IMR-90 (cell line): ENCODE measurements at regions not wholly inside any gene's neighbourhood (a gene's known extent, or its start where the extent isn't known, plus 50 kb on each side); places are given as distances from the start of the nearest gene placed in this dataset.

Experiments used
- ATAC-seq: fragments of 200-7000 bp; cut with Tn5 transposase; 2 replicates; pipeline ENCODE4 v1.9.1; 2020; ENCODE audit warnings: low read depth, mild to moderate bottlenecking, moderate library complexity
- BruUV-seq: library from RNA; stranded (reverse); fragments of 400-500 nt; replicated peaks from 2 replicates; lab custom pipeline; 2021; lab: Mats Ljungman, UMichigan
- CTCF ChIA-PET: fragments of 300-600 bp; formaldehyde crosslinking; extraction: SDS; loops from one replicate; lab custom pipeline; 2021; ENCODE audit warnings: antibody characterized with exemption; lab: Yijun Ruan, JAX
- POLR2A ChIA-PET: fragments of 300-600 bp; sonication (Branson Sonifier 250); formaldehyde crosslinking; loops from one replicate; lab custom pipeline; 2022; ENCODE audit warnings: antibody characterized with exemption; ENCODE audit not compliant: unreplicated experiment; lab: Charles Lee
- DNase-seq: peaks from one replicate; pipeline ENCODE4 v3.0.0; 2013
- H2AFZ ChIP-seq: replicated peaks from 2 replicates; pipeline ENCODE3; 2013; ENCODE audit warnings: low read length, mild to moderate bottlenecking; ENCODE audit not compliant: poor library complexity
- H2AK5ac ChIP-seq: 2 replicates; pipeline ENCODE4 v1.6.1; 2013; ENCODE audit warnings: low read depth, low read length, inconsistent platforms
- H2AK9ac ChIP-seq: replicated peaks from 2 replicates; pipeline ENCODE3; 2013; ENCODE audit warnings: mild to moderate bottlenecking, low read depth, low read length, moderate library complexity; ENCODE audit not compliant: poor library complexity
- H2BK120ac ChIP-seq: 2 replicates; pipeline ENCODE4 v1.6.1; 2013; ENCODE audit warnings: low read depth, low read length, inconsistent platforms
- H2BK15ac ChIP-seq: 3 replicates; pipeline ENCODE4 v1.6.1; 2013; ENCODE audit warnings: low read depth, low read length, inconsistent platforms
- H2BK20ac ChIP-seq: 2 replicates; pipeline ENCODE4 v1.6.1; 2013; ENCODE audit warnings: low read depth, mild to moderate bottlenecking, inconsistent platforms, low read length, moderate library complexity
- H2BK5ac ChIP-seq: 2 replicates; pipeline ENCODE4 v1.6.1; 2013; ENCODE audit warnings: mild to moderate bottlenecking, low read depth, low read length, inconsistent platforms; ENCODE audit not compliant: poor library complexity, severe bottlenecking
- H3K14ac ChIP-seq: replicated peaks from 2 replicates; pipeline ENCODE4 v1.6.1; 2013; ENCODE audit warnings: low read depth, low read length, inconsistent platforms
- H3K18ac ChIP-seq: 2 replicates; pipeline ENCODE4 v1.6.1; 2013; ENCODE audit warnings: low read depth, low read length, control low read depth
- H3K23ac ChIP-seq: 2 replicates; pipeline ENCODE4 v1.6.1; 2013; ENCODE audit warnings: low read depth, low read length, inconsistent platforms
- H3K27ac ChIP-seq: 2 replicates; pipeline ENCODE4 v1.5.1; 2013; ENCODE audit warnings: mild to moderate bottlenecking, control low read depth, low read length; ENCODE audit not compliant: insufficient read depth
- H3K27me3 ChIP-seq: 2 replicates; pipeline ENCODE4 v1.6.1; 2013; ENCODE audit warnings: low read length; ENCODE audit not compliant: control insufficient read depth, insufficient read depth
- H3K36me3 ChIP-seq: 2 replicates; pipeline ENCODE4 v1.6.1; 2013; ENCODE audit warnings: low read length, mixed read lengths; ENCODE audit not compliant: control insufficient read depth, insufficient read depth
- H3K4ac ChIP-seq: 2 replicates; pipeline ENCODE4 v1.6.1; 2013; ENCODE audit warnings: low read depth, low read length, inconsistent platforms
- H3K4me1 ChIP-seq: 2 replicates; pipeline ENCODE4 v1.6.1; 2013; ENCODE audit warnings: low read length, mixed read lengths; ENCODE audit not compliant: control insufficient read depth, insufficient read depth
- H3K4me2 ChIP-seq: 2 replicates; pipeline ENCODE4 v1.6.1; 2013; ENCODE audit warnings: low read depth, mild to moderate bottlenecking, control low read depth, low read length, moderate library complexity
- H3K4me3 ChIP-seq: 2 replicates; pipeline ENCODE4 v1.5.1; 2013; ENCODE audit warnings: low read depth, mild to moderate bottlenecking, control low read depth, low read length, moderate library complexity; ENCODE audit not compliant: insufficient read depth
- H3K56ac ChIP-seq: 2 replicates; pipeline ENCODE4 v1.6.1; 2013; ENCODE audit warnings: low read length, inconsistent platforms; ENCODE audit not compliant: insufficient read depth; ENCODE audit errors: extremely low read depth
- H3K79me1 ChIP-seq, 2 experiments: 2 replicates each; pipeline ENCODE4 v1.6.1; 2013; ENCODE audit warnings: low read length in 2 of 2, inconsistent platforms in 1 of 2, low read depth in 1 of 2
- H3K9ac ChIP-seq: 2 replicates; pipeline ENCODE4 v1.6.1; 2013; ENCODE audit warnings: low read depth, low read length, control low read depth
- H3K9me1 ChIP-seq: 2 replicates; pipeline ENCODE4 v1.6.1; 2013; ENCODE audit warnings: low read length, inconsistent platforms; ENCODE audit not compliant: insufficient read depth
- H3K9me3 ChIP-seq: 2 replicates; pipeline ENCODE4 v1.6.1; 2013; ENCODE audit warnings: low read length; ENCODE audit not compliant: control insufficient read depth, insufficient read depth
- H4K20me1 ChIP-seq: 2 replicates; pipeline ENCODE4 v1.6.1; 2013; ENCODE audit warnings: low read length, inconsistent platforms; ENCODE audit not compliant: insufficient read depth
- H4K5ac ChIP-seq: 2 replicates; pipeline ENCODE4 v1.6.1; 2013; ENCODE audit warnings: mild to moderate bottlenecking, low read depth, low read length, control low read depth
- H4K8ac ChIP-seq, 2 experiments: 2 replicates each; pipeline ENCODE4 v1.6.1; 2013; ENCODE audit warnings: low read depth in 2 of 2, low read length in 2 of 2, control low read depth in 1 of 2, inconsistent platforms in 1 of 2
- H4K91ac ChIP-seq: 2 replicates; pipeline ENCODE4 v1.6.1; 2013; ENCODE audit warnings: low read depth, low read length, inconsistent platforms; ENCODE audit not compliant: insufficient read depth
- BHLHE40 ChIP-seq: fragments of 150-350 bp; IDR thresholded peaks from 2 replicates; pipeline ENCODE4 v1.6.1; 2016; ENCODE audit warnings: mild to moderate bottlenecking, low read depth, low read length
- CEBPB ChIP-seq: IDR thresholded peaks from 2 replicates; pipeline ENCODE4 v1.6.1; 2012; ENCODE audit warnings: low read depth, low read length, improper control_type of control experiment
- CHD1 ChIP-seq: IDR thresholded peaks from 2 replicates; pipeline ENCODE4 v1.6.1; 2012; ENCODE audit warnings: low read depth, low read length, improper control_type of control experiment
- CTCF ChIP-seq: conservative IDR thresholded peaks from 2 replicates; pipeline ENCODE4 v1.5.1; 2012; ENCODE audit warnings: mild to moderate bottlenecking, low read depth, low read length, improper control_type of control experiment
- FOS ChIP-seq: fragments of 150-350 bp; IDR thresholded peaks from 2 replicates; pipeline ENCODE4 v1.6.1; 2016; ENCODE audit warnings: low read depth, low read length
- MAFK ChIP-seq: IDR thresholded peaks from 2 replicates; pipeline ENCODE4 v1.6.1; 2012; ENCODE audit warnings: low read depth, low read length, improper control_type of control experiment
- MAZ ChIP-seq: IDR thresholded peaks from 2 replicates; pipeline ENCODE4 v1.6.1; 2012; ENCODE audit warnings: low read depth, mild to moderate bottlenecking, low read length, improper control_type of control experiment, moderate library complexity, borderline replicate concordance
- MXI1 ChIP-seq: IDR thresholded peaks from 2 replicates; pipeline ENCODE4 v1.6.1; 2012; ENCODE audit warnings: low read depth, mild to moderate bottlenecking, low read length, moderate library complexity, borderline replicate concordance
- NFE2L2 ChIP-seq: fragments of 150-350 bp; IDR thresholded peaks from 2 replicates; pipeline ENCODE4 v1.6.1; 2016; ENCODE audit warnings: low read depth, mild to moderate bottlenecking, low read length
- POLR2A ChIP-seq: IDR thresholded peaks from 2 replicates; pipeline ENCODE4 v1.6.1; 2012; ENCODE audit warnings: mild to moderate bottlenecking, low read depth, low read length
- RAD21 ChIP-seq: IDR thresholded peaks from 2 replicates; pipeline ENCODE4 v1.6.1; 2012; ENCODE audit warnings: low read length, improper control_type of control experiment
- RCOR1 ChIP-seq: IDR thresholded peaks from 2 replicates; pipeline ENCODE4 v1.6.1; 2012; ENCODE audit warnings: mild to moderate bottlenecking, low read length, improper control_type of control experiment; ENCODE audit not compliant: insufficient replicate concordance
- RFX5 ChIP-seq: IDR thresholded peaks from 2 replicates; pipeline ENCODE4 v1.8.0; 2012; ENCODE audit warnings: low read depth, mild to moderate bottlenecking, low read length, moderate library complexity
- SMC3 ChIP-seq: fragments of 150-350 bp; IDR thresholded peaks from 2 replicates; pipeline ENCODE4 v1.6.1; 2016; ENCODE audit warnings: low read depth, mild to moderate bottlenecking, antibody characterized with exemption, low read length, moderate library complexity
- WGBS, 2 experiments: methylation state at CpG; one replicate each; pipeline versions ENCODE4 v1.1.5 to v1.1.7; 2013; ENCODE audit warnings: missing lambda C conversion rate in 2 of 2; ENCODE audit not compliant: insufficient read length in 1 of 2; ENCODE audit errors: extremely low coverage in 2 of 2; 5-methylcytosine and 5-hydroxymethylcytosine counted together
- dilution Hi-C: fragments of 300-500 bp; cut with HindIII; formaldehyde crosslinking; loops from one replicate; pipeline ENCODE4 v1.14.3; 2018; ENCODE audit warnings: low sequenced_read_pairs; ENCODE audit not compliant: unreplicated experiment
- in situ Hi-C: fragments of 300-500 bp; cut with MboI; formaldehyde crosslinking; loops from 3 replicates; pipeline ENCODE4 v1.14.3; 2019; ENCODE audit warnings: low sequenced_read_pairs, inconsistent platforms, mixed read lengths
- intact Hi-C: fragments of 100-400 bp; cut with micrococcal nuclease; formaldehyde crosslinking; loops from 2 replicates; pipeline ENCODE4 v1.10.0; 2022
- TF ChIP-seq, protein P1 (sequence below): fragments of 150-350 bp; IDR thresholded peaks from 2 replicates; pipeline ENCODE4 v1.6.1; 2016; ENCODE audit warnings: low read depth, mild to moderate bottlenecking, low read length, moderate library complexity, borderline replicate concordance
- TF ChIP-seq, protein P2 (sequence below): fragments of 150-350 bp; IDR thresholded peaks from 2 replicates; pipeline ENCODE4 v1.6.1; 2017; ENCODE audit warnings: mild to moderate bottlenecking, antibody characterized with exemption, low read length, low read depth

GRCh38 chr1:87495870-87496269 lies 167.2 kb downstream of the LMO4 start:
- H3K4me3 ChIP-seq: no peak overlapping the region
- H3K4me2 ChIP-seq: no peak overlapping the region; the same call in 1 of the 2 replicates
- H3K9me3 ChIP-seq: no peaks in the 10 kb centered on the region
- H2BK20ac ChIP-seq: no peak overlapping the region
- no peak overlapping the region for H2AK5ac ChIP-seq
- H2BK120ac ChIP-seq: no peak overlapping the region
- H3K36me3 ChIP-seq: no peaks in the 10 kb centered on the region
- H2BK5ac ChIP-seq: no peak overlapping the region
- WGBS, 2 experiments: no CpG with 5 or more reads among the region's 6 CpGs
- no peak overlapping the region for H4K5ac ChIP-seq
- no peaks in the 10 kb centered on the region for H4K20me1 ChIP-seq
- dilution Hi-C loops: no loop called here
- no peak overlapping the region for H3K23ac ChIP-seq
- POLR2A ChIA-PET: no interaction called here
- no peaks in the 10 kb centered on the region; the same call in 1 of the 2 replicates for H3K27me3 ChIP-seq
- no peak overlapping the region for H4K91ac ChIP-seq
- DNase-seq (no peak), ATAC-seq (no peak)
- no peak for TF ChIP-seq RAD21
- TF ChIP-seq MAFK: no peak
- no peak for TF ChIP-seq RFX5
- TF ChIP-seq BHLHE40: no peak
- TF ChIP-seq, protein P1, sequence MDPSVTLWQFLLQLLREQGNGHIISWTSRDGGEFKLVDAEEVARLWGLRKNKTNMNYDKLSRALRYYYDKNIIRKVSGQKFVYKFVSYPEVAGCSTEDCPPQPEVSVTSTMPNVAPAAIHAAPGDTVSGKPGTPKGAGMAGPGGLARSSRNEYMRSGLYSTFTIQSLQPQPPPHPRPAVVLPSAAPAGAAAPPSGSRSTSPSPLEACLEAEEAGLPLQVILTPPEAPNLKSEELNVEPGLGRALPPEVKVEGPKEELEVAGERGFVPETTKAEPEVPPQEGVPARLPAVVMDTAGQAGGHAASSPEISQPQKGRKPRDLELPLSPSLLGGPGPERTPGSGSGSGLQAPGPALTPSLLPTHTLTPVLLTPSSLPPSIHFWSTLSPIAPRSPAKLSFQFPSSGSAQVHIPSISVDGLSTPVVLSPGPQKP: no peak
- no peak for TF ChIP-seq NFE2L2
- TF ChIP-seq RCOR1: no peak
- no peak for TF ChIP-seq CHD1
- TF ChIP-seq SMC3: no peak
- no peak for TF ChIP-seq MXI1
- TF ChIP-seq, protein P2, sequence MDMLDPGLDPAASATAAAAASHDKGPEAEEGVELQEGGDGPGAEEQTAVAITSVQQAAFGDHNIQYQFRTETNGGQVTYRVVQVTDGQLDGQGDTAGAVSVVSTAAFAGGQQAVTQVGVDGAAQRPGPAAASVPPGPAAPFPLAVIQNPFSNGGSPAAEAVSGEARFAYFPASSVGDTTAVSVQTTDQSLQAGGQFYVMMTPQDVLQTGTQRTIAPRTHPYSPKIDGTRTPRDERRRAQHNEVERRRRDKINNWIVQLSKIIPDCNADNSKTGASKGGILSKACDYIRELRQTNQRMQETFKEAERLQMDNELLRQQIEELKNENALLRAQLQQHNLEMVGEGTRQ: no peak
- no peak for TF ChIP-seq CEBPB
- TF ChIP-seq CTCF: no peak
- no peak for TF ChIP-seq MAZ
- TF ChIP-seq POLR2A: no peak
- TF ChIP-seq FOS: no peak
- BruUV-seq: no TSS peak
- H2AK9ac ChIP-seq: no peak overlapping the region
- H3K4ac ChIP-seq: no peak overlapping the region
- H3K9ac ChIP-seq: no peak overlapping the region
- H3K18ac ChIP-seq: no peak overlapping the region
- in situ Hi-C loops: no loop called here
- no peak overlapping the region for H3K27ac ChIP-seq
- H3K14ac ChIP-seq: no peak overlapping the region
- H3K4me1 ChIP-seq: no peaks in the 10 kb centered on the region
- H2AFZ ChIP-seq: no peak overlapping the region
- H4K8ac ChIP-seq: no peak overlapping the region
- no peak overlapping the region for H3K56ac ChIP-seq
- intact Hi-C loops: no loop called here
- no peak overlapping the region for H2BK15ac ChIP-seq
- no peaks in the 10 kb centered on the region for H3K9me1 ChIP-seq
- H3K79me1 ChIP-seq: no peaks in the 10 kb centered on the region
- CTCF ChIA-PET: interaction anchor here (0.8 kb wide), 1 partner anchor 9 kb away, joined by 3 read pairs; no protein-coding TSS in a partner anchor
